Glutamatergic neuron (in vitro differentiated cells): ENCODE measurements at regions not wholly inside any gene's neighbourhood (a gene's known extent, or its start where the extent isn't known, plus 50 kb on each side); places are given as distances from the start of the nearest gene placed in this dataset.

Source experiments
- DNase-seq: peaks from one replicate; pipeline ENCODE4 v3.0.0; 2022
- H3K27ac Mint-ChIP-seq: one replicate; pipeline ENCODE4 v1.8.0; 2020; ENCODE audit warnings: mild to moderate bottlenecking, mixed read lengths, inconsistent platforms; ENCODE audit not compliant: unreplicated experiment
- H3K27me3 Mint-ChIP-seq: one replicate; pipeline ENCODE4 v1.8.0; 2020; ENCODE audit warnings: mild to moderate bottlenecking, moderate library complexity, mixed read lengths, inconsistent platforms; ENCODE audit not compliant: unreplicated experiment
- H3K36me3 Mint-ChIP-seq: one replicate; pipeline ENCODE4 v1.8.0; 2020; ENCODE audit warnings: mild to moderate bottlenecking, mixed read lengths, inconsistent platforms; ENCODE audit not compliant: unreplicated experiment
- H3K4me1 Mint-ChIP-seq: one replicate; pipeline ENCODE4 v1.8.0; 2020; ENCODE audit warnings: mild to moderate bottlenecking, low read depth, mixed read lengths, inconsistent platforms; ENCODE audit not compliant: unreplicated experiment
- H3K4me3 Mint-ChIP-seq: one replicate; pipeline ENCODE4 v1.8.0; 2020; ENCODE audit warnings: mild to moderate bottlenecking, mixed read lengths, inconsistent platforms; ENCODE audit not compliant: unreplicated experiment
- H3K9me3 Mint-ChIP-seq: one replicate; pipeline ENCODE4 v1.8.0; 2020; ENCODE audit warnings: mild to moderate bottlenecking, moderate library complexity, mixed read lengths, inconsistent platforms; ENCODE audit not compliant: unreplicated experiment
- CTCF ChIP-seq: fragments of 200-600 bp; sonication (generic); IDR thresholded peaks from one replicate; pipeline ENCODE4 v1.5.0; 2021; ENCODE audit not compliant: partially characterized antibody, unreplicated experiment

- Mint-ChIP-seq H3K27ac (no peak overlapping the region), H3K4me3 (no peak overlapping the region), H3K4me1 (no peaks in the 10 kb centered on the region), H3K36me3 (no peaks in the 10 kb centered on the region), H3K9me3 (peaks cover 3% of the 10 kb centered on the region), H3K27me3 (no peaks in the 10 kb centered on the region)
- no peak for TF ChIP-seq CTCF
- no peak for DNase-seq
Measured at GRCh38 chr12:88805692-88806091, 225.4 kb upstream of the KITLG start.

- Mint-ChIP-seq H3K27me3 (no peaks in the 10 kb centered on the region), H3K36me3 (no peaks in the 10 kb centered on the region), H3K4me1 (no peaks in the 10 kb centered on the region), H3K27ac (no peak overlapping the region), H3K4me3 (no peak overlapping the region), H3K9me3 (peaks cover 3% of the 10 kb centered on the region)
- DNase-seq = no peak
- no peak for TF ChIP-seq CTCF
Measured at GRCh38 chr12:88805286-88805685, 225.0 kb upstream of the KITLG start.

- DNase-seq = no peak
- no peaks in the 10 kb centered on the region for H3K27me3 Mint-ChIP-seq
- no peaks in the 10 kb centered on the region for H3K36me3 Mint-ChIP-seq
- no peaks in the 10 kb centered on the region for H3K4me1 Mint-ChIP-seq
- H3K4me3 Mint-ChIP-seq = no peak overlapping the region
- H3K9me3 Mint-ChIP-seq = no peaks in the 10 kb centered on the region
- no peak for TF ChIP-seq CTCF
- H3K27ac Mint-ChIP-seq = no peak overlapping the region
Measured at GRCh38 chr12:88802096-88802706, 221.9 kb upstream of the KITLG start.

- Mint-ChIP-seq H3K4me1 (no peaks in the 10 kb centered on the region), H3K36me3 (no peaks in the 10 kb centered on the region), H3K27ac (no peak overlapping the region), H3K4me3 (no peak overlapping the region), H3K9me3 (no peaks in the 10 kb centered on the region), H3K27me3 (no peaks in the 10 kb centered on the region)
- no peak for DNase-seq
- TF ChIP-seq CTCF = no peak
Measured at GRCh38 chr12:88801227-88802095, 221.2 kb upstream of the KITLG start.

- no peak overlapping the region for H3K4me3 Mint-ChIP-seq
- H3K27ac Mint-ChIP-seq = no peak overlapping the region
- no peak for DNase-seq
- peaks cover 7% of the 10 kb centered on the region for H3K9me3 Mint-ChIP-seq
- peaks cover 1% of the 10 kb centered on the region for H3K27me3 Mint-ChIP-seq
- TF ChIP-seq CTCF = no peak
- H3K36me3 Mint-ChIP-seq = peaks cover 13% of the 10 kb centered on the region
- H3K4me1 Mint-ChIP-seq = no peaks in the 10 kb centered on the region
Measured at GRCh38 chr12:88793096-88793495, 212.8 kb upstream of the KITLG start.
